Effector CD4-positive, alpha-beta T cell (primary cell): ENCODE measurements at regions not wholly inside any gene's neighbourhood (a gene's known extent, or its start where the extent isn't known, plus 50 kb on each side); places are given as distances from the start of the nearest gene placed in this dataset.

Experiments
- DNase-seq: peaks from one replicate; pipeline ENCODE4 v3.0.0-alpha.2; 2020

GRCh38 chr10:91040343-91040742 is 119.5 kb upstream of the ANKRD1 start:
- no peak for DNase-seq

- DNase-seq, result no peak
These were observed 121.2 kb upstream of the ANKRD1 start for GRCh38 chr10:91042069-91042468.

GRCh38 chr10:91043173-91043910 is 122.5 kb upstream of the ANKRD1 start:
- DNase-seq, result no peak

- no peak for DNase-seq
These were observed 126.0 kb upstream of the ANKRD1 start for GRCh38 chr10:91046869-91047268.

GRCh38 chr10:91048380-91048779 is 127.5 kb upstream of the ANKRD1 start:
- no peak for DNase-seq

GRCh38 chr10:91049296-91049987 is 128.6 kb upstream of the ANKRD1 start:
- DNase-seq, result no peak

GRCh38 chr10:91049988-91050360 is 129.1 kb upstream of the ANKRD1 start:
- no peak for DNase-seq

GRCh38 chr10:91050371-91051034 is 129.6 kb upstream of the ANKRD1 start:
- DNase-seq, result no peak

- DNase-seq, result no peak
These were observed 130.9 kb upstream of the ANKRD1 start for GRCh38 chr10:91051829-91052228.

- no peak for DNase-seq
These were observed 133.4 kb upstream of the ANKRD1 start for GRCh38 chr10:91054325-91054724.

GRCh38 chr10:91061187-91061586 is 140.3 kb upstream of the ANKRD1 start:
- DNase-seq, result no peak

GRCh38 chr10:91061608-91062007 is 140.7 kb upstream of the ANKRD1 start:
- no peak for DNase-seq

GRCh38 chr10:91062091-91062490 is 141.2 kb upstream of the ANKRD1 start:
- no peak for DNase-seq

GRCh38 chr10:91071786-91072185 is 148.7 kb upstream of the PCGF5 start:
- no peak for DNase-seq

- no peak for DNase-seq
These were observed 147.0 kb upstream of the PCGF5 start for GRCh38 chr10:91073286-91073979.

- DNase-seq, result no peak
These were observed 143.4 kb upstream of the PCGF5 start for GRCh38 chr10:91076991-91077548.

GRCh38 chr10:91077549-91078071 is 142.9 kb upstream of the PCGF5 start:
- DNase-seq, result no peak

GRCh38 chr10:91080776-91081175 is 139.7 kb upstream of the PCGF5 start:
- no peak for DNase-seq

GRCh38 chr10:91082447-91082846 is 138.0 kb upstream of the PCGF5 start:
- DNase-seq, result no peak

GRCh38 chr10:91088300-91089140 is 131.9 kb upstream of the PCGF5 start:
- no peak for DNase-seq

- no peak for DNase-seq
These were observed 129.5 kb upstream of the PCGF5 start for GRCh38 chr10:91090761-91091529.
